PC-3 (cell line): ENCODE measurements at regions not wholly inside any gene's neighbourhood (a gene's known extent, or its start where the extent isn't known, plus 50 kb on each side); places are given as distances from the start of the nearest gene placed in this dataset.

Source experiments
- ATAC-seq: fragments of 200-7000 bp; cut with Tn5 transposase; 2 replicates; pipeline ENCODE4 v1.9.1; 2020; ENCODE audit warnings: mild to moderate bottlenecking, moderate library complexity
- BruUV-seq: library from RNA; stranded (reverse); fragments of 400-500 nt; replicated peaks from 2 replicates; lab custom pipeline; 2021; lab: Mats Ljungman, UMichigan
- CTCF ChIA-PET: fragments of 300-600 bp; sonication (Branson Sonifier 250); formaldehyde crosslinking; loops from one replicate; lab custom pipeline; 2022; ENCODE audit warnings: antibody characterized with exemption; lab: Charles Lee
- POLR2A ChIA-PET: fragments of 300-600 bp; sonication (Branson Sonifier 250); formaldehyde crosslinking; loops from one replicate; lab custom pipeline; 2022; ENCODE audit warnings: antibody characterized with exemption; ENCODE audit not compliant: unreplicated experiment; lab: Charles Lee
- DNase-seq: peaks from one replicate; pipeline ENCODE4 v3.0.0-alpha.2; 2015
- H2AFZ ChIP-seq: fragments of 300-600 bp; sonication (generic); 2 replicates; pipeline ENCODE4 v1.6.0; 2016; ENCODE audit warnings: antibody characterized with exemption, low read length
- H3F3A ChIP-seq: fragments of 300-600 bp; sonication (generic); one replicate; pipeline ENCODE4 v1.6.0; 2017; ENCODE audit warnings: antibody characterized with exemption, low read length, control low read depth, mild to moderate bottlenecking; ENCODE audit not compliant: unreplicated experiment
- H3K27ac ChIP-seq: fragments of 300-600 bp; sonication (generic); 2 replicates; pipeline ENCODE4 v1.5.1; 2016; ENCODE audit warnings: mild to moderate bottlenecking, low read length
- H3K27me3 ChIP-seq: fragments of 300-600 bp; sonication (generic); 2 replicates; pipeline ENCODE4 v1.6.1; 2016; ENCODE audit warnings: low read length, mixed read lengths
- H3K36me3 ChIP-seq: fragments of 300-600 bp; sonication (generic); 2 replicates; pipeline ENCODE4 v1.6.1; 2016; ENCODE audit warnings: low read depth, mixed run types, low read length, mixed read lengths
- H3K4me1 ChIP-seq: fragments of 300-600 bp; sonication (generic); 2 replicates; pipeline ENCODE4 v1.5.1; 2016; ENCODE audit warnings: low read length; ENCODE audit not compliant: insufficient read depth
- H3K4me2 ChIP-seq: fragments of 300-600 bp; sonication (generic); 2 replicates; pipeline ENCODE4 v1.6.0; 2016; ENCODE audit warnings: low read length
- H3K4me3 ChIP-seq: fragments of 300-600 bp; sonication (generic); 2 replicates; pipeline ENCODE4 v1.5.1; 2016; ENCODE audit warnings: mild to moderate bottlenecking, low read length, mixed read lengths
- H3K79me2 ChIP-seq: fragments of 300-600 bp; sonication (generic); 2 replicates; pipeline ENCODE4 v1.6.1; 2017; ENCODE audit warnings: low read length, mixed read lengths
- H3K9ac ChIP-seq: fragments of 300-600 bp; sonication (generic); 2 replicates; pipeline ENCODE4 v1.6.0; 2016; ENCODE audit warnings: mild to moderate bottlenecking, low read length
- H3K9me2 ChIP-seq: fragments of 300-600 bp; sonication (generic); replicated peaks from 2 replicates; pipeline ENCODE4 v1.6.1; 2016; ENCODE audit warnings: mixed run types, low read length, mixed read lengths
- H3K9me3 ChIP-seq: fragments of 300-600 bp; sonication (generic); 2 replicates; pipeline ENCODE4 v1.6.1; 2016; ENCODE audit warnings: low read length, mixed read lengths
- H4K20me1 ChIP-seq: fragments of 300-600 bp; sonication (generic); 2 replicates; pipeline ENCODE4 v1.6.1; 2016; ENCODE audit warnings: low read length, mixed read lengths
- EZH2 ChIP-seq: fragments of 300-600 bp; sonication (generic); IDR thresholded peaks from one replicate; pipeline ENCODE4 v1.6.1; 2017; ENCODE audit warnings: antibody characterized with exemption, mild to moderate bottlenecking, low read length; ENCODE audit not compliant: unreplicated experiment
- EZH2phosphoT487 ChIP-seq: fragments of 300-600 bp; sonication (generic); IDR thresholded peaks from 2 replicates; pipeline ENCODE4 v1.6.1; 2018; ENCODE audit warnings: mild to moderate bottlenecking, antibody characterized with exemption, low read length, borderline replicate concordance
- intact Hi-C: fragments of 100-400 bp; cut with micrococcal nuclease; formaldehyde crosslinking; loops from 2 replicates; pipeline ENCODE4 v1.9.0; 2023
- TF ChIP-seq, protein P1 (sequence below): fragments of 300-600 bp; sonication (generic); conservative IDR thresholded peaks from 2 replicates; pipeline ENCODE4 v1.5.1; 2017; ENCODE audit warnings: antibody characterized with exemption, low read depth, mild to moderate bottlenecking, low read length

- H3K4me2 ChIP-seq = no peak overlapping the region
- H3K79me2 ChIP-seq = no peaks in the 10 kb centered on the region
- H3K27me3 ChIP-seq = no peaks in the 10 kb centered on the region
- no peaks in the 10 kb centered on the region for H3F3A ChIP-seq
- no peak overlapping the region for H3K27ac ChIP-seq
- peaks cover 16% of the 10 kb centered on the region for H3K4me1 ChIP-seq
- ChIA-PET CTCF (no interaction called here), POLR2A (no interaction called here)
- H3K9ac ChIP-seq = no peak overlapping the region
- no TSS peak for BruUV-seq
- H2AFZ ChIP-seq = no peak overlapping the region
- no peaks in the 10 kb centered on the region for H3K9me2 ChIP-seq
- no peaks in the 10 kb centered on the region for H3K9me3 ChIP-seq
- ATAC-seq = no peak
- H3K36me3 ChIP-seq = no peaks in the 10 kb centered on the region
- intact Hi-C loops = no loop called here
- H4K20me1 ChIP-seq = no peaks in the 10 kb centered on the region
- TF ChIP-seq EZH2phosphoT487 = no peak
- TF ChIP-seq, protein P1, sequence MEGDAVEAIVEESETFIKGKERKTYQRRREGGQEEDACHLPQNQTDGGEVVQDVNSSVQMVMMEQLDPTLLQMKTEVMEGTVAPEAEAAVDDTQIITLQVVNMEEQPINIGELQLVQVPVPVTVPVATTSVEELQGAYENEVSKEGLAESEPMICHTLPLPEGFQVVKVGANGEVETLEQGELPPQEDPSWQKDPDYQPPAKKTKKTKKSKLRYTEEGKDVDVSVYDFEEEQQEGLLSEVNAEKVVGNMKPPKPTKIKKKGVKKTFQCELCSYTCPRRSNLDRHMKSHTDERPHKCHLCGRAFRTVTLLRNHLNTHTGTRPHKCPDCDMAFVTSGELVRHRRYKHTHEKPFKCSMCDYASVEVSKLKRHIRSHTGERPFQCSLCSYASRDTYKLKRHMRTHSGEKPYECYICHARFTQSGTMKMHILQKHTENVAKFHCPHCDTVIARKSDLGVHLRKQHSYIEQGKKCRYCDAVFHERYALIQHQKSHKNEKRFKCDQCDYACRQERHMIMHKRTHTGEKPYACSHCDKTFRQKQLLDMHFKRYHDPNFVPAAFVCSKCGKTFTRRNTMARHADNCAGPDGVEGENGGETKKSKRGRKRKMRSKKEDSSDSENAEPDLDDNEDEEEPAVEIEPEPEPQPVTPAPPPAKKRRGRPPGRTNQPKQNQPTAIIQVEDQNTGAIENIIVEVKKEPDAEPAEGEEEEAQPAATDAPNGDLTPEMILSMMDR = no peak
- no peak for TF ChIP-seq EZH2
- no peak overlapping the region for H3K4me3 ChIP-seq
- DNase-seq = no peak
These were observed 219.2 kb upstream of the LRFN2 start for GRCh38 chr6:40806256-40806864.

DNA sequence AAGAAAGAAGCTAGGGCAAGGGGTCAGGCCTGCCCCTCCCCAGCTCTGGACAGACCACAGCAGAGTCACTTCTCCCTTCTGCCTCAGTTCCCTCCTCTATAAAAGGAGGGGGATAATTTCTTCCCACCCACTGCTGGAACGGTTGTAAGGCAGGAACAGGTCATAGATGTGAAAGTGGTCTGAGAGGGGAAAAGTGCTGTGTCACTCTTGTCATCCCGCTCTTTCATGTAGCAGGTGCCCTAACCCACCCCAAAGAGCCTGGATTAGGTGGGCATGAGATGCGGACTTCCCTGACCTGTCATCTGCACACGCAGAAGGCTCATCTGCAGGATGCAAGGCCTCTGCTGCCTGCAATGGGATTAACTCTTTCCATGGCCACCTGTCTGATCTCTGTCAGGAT is 218.2 kb upstream of the LRFN2 start:
- Histone ChIP-seq H3F3A (no peaks in the 10 kb centered on the region), H3K36me3 (no peaks in the 10 kb centered on the region), H3K4me1 (peaks cover 12% of the 10 kb centered on the region), H4K20me1 (no peaks in the 10 kb centered on the region), H3K9ac (no peak overlapping the region), H3K79me2 (no peaks in the 10 kb centered on the region), H3K9me2 (no peaks in the 10 kb centered on the region), H3K27me3 (no peaks in the 10 kb centered on the region), H3K27ac (no peak overlapping the region), H2AFZ (no peak overlapping the region), H3K4me2 (no peak overlapping the region), H3K4me3 (no peak overlapping the region), H3K9me3 (no peaks in the 10 kb centered on the region)
- ChIA-PET CTCF (no interaction called here), POLR2A (no interaction called here)
- ATAC-seq = no peak
- no peak for DNase-seq
- no TSS peak for BruUV-seq
- no peak for TF ChIP-seq EZH2phosphoT487
- TF ChIP-seq, protein P1 = no peak
- no peak for TF ChIP-seq EZH2
- intact Hi-C loops = no loop called here

DNA sequence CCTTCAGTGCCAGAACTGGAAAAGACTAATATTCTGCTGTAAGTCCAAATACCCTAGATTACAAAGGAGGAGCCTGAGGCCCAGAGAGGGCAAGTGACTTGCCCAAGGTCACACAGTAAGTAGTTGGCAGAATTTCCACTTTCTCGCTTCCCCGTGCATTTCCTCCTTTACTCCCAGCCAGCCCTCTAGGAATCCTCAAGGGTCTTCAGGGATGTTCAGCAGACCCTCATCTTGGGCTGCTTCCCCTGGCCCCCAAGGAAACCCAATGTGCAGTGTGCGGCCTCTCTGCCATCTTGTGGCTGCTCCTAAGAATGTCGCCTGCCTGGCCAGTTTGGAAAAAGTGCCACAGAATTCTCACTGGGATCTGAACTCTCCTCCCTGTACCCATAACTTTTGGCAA is 217.7 kb upstream of the LRFN2 start:
- Histone ChIP-seq H3K79me2 (no peaks in the 10 kb centered on the region), H3K27me3 (no peaks in the 10 kb centered on the region), H3K4me1 (peaks cover 8% of the 10 kb centered on the region), H4K20me1 (no peaks in the 10 kb centered on the region), H3K9me3 (no peaks in the 10 kb centered on the region), H3K9me2 (no peaks in the 10 kb centered on the region), H2AFZ (no peak overlapping the region), H3F3A (no peaks in the 10 kb centered on the region), H3K36me3 (no peaks in the 10 kb centered on the region), H3K4me3 (no peak overlapping the region), H3K4me2 (no peak overlapping the region), H3K9ac (no peak overlapping the region), H3K27ac (no peak overlapping the region)
- CTCF ChIA-PET = no interaction called here
- TF ChIP-seq EZH2 (no peak), EZH2phosphoT487 (no peak)
- TF ChIP-seq, protein P1 = peak; percentile 25; the same call in 1 of the 2 replicates
- BruUV-seq = no TSS peak
- no peak for DNase-seq
- no peak for ATAC-seq
- intact Hi-C loops = no loop called here
- POLR2A ChIA-PET = no interaction called here
